ENCODE measurements at regions not wholly inside any gene's neighbourhood (a gene's known extent, or its start where the extent isn't known, plus 50 kb on each side); places are given as distances from the start of the nearest gene placed in this dataset.
"Not testable (repeated sequence)": the region's sequence is repeated elsewhere in the genome, so short reads cannot be mapped to it uniquely, and the experiment has no call there.

DNA sequence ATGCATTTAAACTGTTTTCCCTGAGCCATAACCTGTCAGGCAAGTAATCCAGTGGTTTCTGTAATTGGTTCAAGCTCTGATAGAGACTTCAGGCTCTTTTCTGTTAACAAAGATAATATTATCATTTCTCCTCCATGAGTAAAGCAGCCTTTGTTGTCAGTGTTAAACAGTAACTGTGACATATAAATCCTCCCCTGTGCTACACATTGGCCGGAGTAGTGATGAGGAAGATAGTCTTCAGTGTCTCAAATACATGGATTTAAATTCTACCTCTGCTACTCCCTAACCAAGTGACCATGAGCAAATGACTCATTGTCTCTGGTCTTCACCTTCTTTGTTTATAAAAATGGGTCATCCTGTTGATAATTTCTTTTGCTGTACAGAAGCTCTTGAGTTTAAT is 615.5 kb upstream of the CHD1 start:
- no peak for DNase-seq

DNA sequence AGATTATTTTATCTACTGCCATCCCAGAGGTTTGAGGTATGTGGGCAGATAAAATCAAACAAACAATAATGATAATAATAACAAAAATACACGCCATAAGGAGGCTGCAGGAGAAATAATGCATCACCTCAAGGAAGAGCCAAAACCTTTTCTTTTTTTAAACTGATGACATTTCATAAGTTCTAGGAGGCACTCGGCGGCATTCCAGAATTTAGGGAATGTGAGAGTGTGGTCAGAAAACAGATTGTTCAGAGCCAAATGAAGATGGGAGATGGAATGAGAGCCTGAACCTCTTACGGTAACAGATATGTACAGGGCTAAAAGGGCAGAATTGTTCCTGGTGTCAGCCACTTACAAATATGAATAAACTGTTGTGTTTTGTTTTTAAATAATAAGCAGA is 615.0 kb upstream of the CHD1 start:
- no peak for DNase-seq

DNA sequence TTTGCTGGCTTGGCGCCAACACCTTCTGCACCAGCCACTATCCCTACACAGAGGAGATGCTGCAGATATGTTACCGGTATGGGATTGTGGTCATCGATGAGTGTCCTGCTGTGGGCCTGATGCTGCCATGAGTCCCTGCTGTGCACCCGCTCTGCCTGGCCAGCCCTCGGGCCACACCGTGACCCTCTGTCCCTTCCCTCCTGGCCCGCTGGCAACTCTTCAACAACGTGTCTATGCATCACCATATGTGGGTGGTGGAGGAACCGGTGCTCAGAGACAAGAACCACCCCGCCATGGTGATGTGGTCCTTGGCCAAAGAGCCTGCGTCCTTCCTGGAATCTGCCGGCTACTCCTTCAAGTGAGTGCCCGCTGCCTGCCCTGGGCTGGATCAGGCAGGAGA is 605.4 kb upstream of the CHD1 start:
- not testable (repeated sequence) for DNase-seq

DNA sequence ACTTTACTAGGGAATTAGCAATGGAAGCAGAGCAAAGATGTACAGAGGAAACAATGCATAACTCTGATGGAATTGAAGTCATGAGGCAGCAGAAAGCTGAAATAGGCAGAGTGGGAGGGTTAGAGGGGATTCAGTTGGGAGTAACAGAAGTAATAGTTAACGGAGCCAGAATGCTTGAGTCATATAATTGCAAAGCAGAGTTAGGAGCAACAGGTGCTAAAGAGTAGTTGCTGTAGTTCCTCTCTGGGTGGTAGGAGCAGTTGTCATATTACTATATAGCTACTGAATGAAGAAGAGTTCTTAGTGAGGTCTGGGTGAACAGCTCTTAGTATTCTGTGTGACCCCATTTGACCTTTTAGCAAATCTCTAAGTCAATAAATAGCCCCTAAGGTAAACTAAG is 592.9 kb upstream of the CHD1 start:
- DNase-seq: not testable (repeated sequence)

DNA sequence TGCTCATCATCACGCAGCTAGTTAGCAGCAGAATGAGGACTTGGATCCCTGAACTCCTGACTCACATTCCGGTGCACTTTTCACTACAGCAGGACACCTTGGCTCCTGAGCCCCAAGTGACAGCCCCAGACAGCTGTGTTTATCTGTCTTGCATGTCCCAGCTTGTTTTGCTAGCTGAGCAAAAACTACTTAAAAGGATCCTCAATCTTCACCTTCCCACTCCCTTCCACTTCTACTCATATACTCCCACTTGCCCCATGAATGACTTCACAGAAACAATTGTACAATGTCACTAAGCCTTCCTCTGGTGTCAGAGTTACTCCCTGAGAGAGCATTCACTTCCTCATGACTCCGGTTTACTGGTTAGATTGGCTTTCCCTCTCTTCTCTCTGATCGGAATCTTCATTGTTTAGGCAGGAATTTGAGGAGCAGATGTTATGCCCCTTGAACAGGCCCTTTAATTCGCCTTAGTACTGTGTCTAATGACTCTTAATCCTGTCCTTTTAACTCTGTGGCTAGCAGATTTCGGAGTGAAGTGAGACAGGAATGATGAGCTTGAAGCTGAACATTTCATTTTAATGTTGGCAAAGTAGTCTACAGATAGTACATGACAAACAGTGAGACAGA is 587.2 kb upstream of the CHD1 start:
- DNase-seq: not testable (repeated sequence)

DNA sequence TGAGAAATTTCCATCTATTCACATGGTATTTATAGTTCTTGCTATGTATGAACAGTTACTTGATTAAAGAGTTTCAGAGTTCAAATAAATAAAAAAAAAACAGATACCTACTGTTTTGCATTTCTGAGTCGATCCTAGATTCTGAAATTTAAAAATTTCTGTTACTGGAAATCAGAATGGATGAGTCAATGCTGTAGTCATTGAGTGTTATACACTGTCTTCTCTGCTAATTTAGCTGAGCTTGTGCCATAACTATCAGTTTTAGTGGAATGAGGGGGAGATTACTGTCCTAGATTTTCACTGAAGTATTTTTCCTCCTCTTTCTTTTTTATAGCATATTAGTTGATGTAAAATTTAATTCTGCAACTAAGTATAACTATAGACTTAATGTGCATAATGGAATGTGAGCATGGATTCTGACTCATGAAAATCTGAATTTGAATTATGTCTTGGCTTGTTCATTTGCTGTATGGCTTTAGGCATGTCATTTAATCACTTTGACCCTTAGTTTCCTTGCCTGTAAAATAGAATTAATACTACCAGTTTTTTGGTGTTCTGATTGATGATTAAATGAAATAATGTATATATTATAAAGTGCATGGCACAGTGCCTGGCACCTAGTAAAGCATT is 581.5 kb upstream of the CHD1 start:
- DNase-seq: not testable (repeated sequence)

DNA sequence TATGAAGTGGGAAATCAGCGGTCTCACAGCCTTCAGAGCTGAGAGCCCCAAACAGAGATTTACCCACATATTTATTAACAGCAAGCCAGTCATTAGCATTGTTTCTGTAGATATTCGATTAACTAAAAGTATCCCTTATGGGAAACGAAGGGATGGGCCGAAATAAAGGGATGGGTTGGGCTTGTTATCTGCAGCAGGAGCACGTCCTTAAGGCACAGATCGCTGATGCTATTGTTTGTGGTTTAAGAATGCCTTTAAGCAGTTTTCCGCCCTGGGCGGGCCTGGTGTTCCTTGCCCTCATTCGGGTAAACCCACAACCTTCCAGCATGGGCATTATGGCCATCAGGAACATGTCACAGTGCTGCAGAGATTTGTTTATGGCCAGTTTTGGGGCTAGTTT is 580.3 kb upstream of the CHD1 start:
- not testable (repeated sequence) for DNase-seq

DNA sequence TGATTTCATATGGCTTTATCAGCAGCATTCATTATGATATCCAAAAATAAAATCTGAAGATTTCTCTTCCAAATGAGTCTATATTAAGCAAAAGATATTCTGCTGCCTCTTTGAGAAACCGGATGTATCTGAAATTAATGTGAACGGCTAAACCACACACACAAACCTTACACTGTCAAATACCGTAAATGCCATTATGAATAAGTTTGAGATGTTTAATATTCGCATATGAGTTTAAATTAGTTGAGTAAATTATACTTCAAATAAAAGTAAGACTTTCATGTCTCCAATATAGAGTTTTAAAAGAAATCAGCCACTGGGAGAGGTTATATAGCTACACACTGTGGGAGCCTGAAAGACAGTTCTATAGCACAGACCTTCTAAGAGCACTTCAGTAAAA is 566.6 kb upstream of the CHD1 start:
- DNase-seq: not testable (repeated sequence)

DNA sequence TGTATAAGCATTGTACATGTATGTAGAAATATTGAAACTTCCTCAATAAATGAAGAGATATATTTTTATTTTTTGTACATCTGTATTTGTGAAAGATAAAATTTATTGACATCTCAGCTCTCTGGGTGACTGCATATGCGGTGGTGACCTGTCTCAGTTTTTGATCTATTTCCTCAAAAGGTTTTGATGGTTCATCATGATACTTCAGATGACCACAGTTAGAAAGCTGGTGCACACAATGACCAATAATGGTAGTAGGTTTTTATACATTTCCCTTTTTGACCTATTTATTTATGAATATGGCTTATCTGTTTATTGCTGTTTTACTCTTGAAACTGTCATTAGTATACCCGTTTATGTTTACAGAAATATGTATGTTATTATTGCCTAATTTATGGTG is 549.6 kb upstream of the CHD1 start:
- DNase-seq: not testable (repeated sequence)

DNA sequence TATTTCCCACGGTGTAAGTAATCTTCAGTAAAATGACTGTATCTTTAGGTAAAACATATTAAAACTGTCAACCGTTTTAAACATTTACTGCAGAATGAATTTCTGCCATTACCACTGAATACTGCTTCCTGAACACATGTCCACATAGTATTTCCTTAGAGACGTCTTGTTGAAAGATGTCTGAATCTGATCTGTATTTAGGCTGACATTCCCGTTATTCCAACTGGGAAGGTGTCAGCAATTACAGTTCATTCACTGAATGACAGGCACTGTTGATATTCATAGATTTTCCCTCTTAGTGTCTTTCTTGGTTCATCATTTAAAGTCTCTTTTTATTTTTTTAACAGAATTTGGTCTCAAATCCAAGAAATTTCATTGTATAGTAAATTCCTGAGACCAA is 544.5 kb upstream of the CHD1 start:
- DNase-seq: not testable (repeated sequence)

DNA sequence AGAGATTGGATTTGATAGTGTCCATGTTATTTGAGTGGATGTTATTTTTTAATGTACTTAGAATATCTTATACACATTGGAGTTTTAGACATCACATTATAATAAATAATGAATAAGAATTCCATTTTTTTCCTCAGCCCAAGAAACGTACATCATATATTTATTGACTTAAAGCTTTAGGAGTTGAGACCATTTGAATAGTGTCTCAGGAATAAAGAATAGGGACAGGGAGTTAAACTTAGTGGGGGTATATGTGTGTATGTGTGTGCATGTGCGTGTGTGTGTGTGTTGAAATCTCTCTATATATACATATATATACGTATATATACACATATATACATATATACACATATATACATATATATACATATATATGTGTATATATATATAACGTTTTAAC is 542.9 kb upstream of the CHD1 start:
- not testable (repeated sequence) for DNase-seq

DNA sequence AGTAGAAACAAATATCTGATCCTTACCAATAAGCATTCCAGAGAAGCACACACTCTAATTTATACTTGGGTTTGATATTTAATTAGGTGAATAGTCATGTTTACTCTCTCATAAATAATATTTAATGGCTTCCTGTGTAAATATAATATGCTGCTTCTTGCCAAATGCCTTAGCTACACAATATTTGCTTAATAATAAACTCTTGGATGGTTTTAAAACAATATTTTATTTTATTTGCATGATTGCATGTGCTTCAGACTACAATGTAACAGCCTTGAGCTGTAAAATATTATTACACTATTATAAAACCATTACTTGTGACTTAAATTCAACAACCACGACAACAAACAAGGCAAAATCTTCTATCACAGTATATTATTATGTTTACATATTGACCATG is 542.4 kb upstream of the CHD1 start:
- not testable (repeated sequence) for DNase-seq

DNA sequence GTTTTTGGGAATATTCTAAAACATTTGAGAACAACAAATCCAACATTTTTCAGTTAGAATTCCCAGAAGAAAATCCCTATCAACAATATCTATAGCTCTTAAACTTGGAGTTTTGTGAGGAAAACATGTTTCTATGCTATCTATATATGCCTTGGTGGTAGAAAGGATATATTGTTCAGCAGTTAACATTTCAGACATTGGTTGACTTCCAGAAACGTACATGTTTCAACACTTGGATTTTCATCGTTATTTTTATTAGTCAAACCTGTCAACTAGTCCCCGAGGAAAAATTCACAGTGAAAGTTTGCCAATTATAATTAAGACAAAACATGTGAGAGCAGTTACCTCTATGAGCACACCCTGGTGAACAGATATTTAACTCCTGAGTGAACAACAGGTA is 541.8 kb upstream of the CHD1 start:
- not testable (repeated sequence) for DNase-seq

DNA sequence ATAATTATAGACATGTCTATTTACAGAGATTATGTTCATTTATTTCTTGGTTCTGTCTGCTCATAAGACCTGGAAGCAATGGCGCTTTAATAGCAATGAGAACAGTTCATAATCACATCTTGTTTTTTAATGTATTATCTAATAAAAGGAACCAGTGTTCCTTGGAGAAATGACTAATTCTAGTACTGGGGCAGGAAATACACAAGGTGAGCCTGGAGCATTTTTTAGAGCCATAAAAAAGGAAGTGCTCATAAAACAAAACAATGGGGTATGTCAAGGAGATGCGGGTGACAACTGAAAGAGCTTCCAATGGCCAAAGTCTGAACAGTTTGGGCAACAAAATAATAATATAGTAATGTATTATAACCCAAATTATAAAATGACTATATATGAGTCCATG is 531.9 kb upstream of the CHD1 start:
- DNase-seq: no peak

DNA sequence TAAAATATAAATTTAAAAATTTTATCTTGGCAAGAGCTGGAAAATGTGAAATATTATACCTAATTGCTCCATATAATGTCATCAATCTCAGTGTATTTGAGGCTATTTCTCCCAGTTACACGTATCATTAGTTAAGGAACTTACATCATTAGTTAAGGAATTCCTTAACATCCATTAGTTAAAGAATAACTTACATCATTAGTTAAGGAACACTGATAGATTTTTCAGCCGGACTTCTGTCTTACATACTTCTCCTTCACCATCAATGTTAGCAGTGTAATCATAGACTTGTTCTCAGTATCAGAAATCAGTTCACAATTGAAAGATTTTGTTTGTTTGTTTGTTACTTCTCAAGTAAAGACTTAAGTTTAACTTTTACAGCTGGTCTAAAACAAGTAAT is 524.4 kb upstream of the CHD1 start:
- DNase-seq: no peak

DNA sequence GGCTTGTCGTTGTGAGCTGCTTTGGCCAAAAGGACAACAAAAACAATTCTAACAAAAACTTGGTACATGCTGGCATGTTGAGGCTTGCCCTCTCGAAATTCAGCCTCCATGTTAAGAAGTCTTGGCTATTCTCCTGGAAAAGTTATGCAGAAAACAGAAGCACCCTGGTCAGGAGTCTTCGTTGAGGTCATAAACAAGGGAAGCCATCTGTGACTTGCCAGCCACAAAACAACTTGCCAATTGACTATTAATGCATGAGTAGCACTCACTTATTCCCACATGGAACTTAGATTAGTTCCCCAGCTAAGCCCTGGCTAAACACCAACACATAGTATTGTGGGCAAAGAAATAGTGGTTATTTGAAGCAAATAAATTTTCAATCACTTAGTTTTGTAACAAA is 521.0 kb upstream of the CHD1 start:
- no peak for DNase-seq

DNA sequence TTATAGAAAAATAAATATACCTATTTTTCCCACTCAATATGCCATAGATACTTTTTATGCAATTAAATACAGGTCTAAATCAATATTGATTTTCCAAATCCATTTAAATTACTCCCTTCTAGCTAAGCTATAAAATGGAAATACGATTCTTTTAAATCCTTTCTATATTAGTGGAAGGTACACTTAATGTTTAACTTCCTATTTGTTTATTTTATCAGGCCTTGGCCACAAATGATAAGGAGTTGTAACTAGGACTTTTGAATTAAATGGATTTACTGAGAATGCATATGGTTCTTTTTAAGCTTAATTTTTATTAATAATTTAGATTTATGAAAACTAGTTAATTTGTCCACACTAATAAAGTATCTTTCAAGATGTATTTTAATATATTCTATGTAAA is 517.0 kb upstream of the CHD1 start:
- DNase-seq: no peak

DNA sequence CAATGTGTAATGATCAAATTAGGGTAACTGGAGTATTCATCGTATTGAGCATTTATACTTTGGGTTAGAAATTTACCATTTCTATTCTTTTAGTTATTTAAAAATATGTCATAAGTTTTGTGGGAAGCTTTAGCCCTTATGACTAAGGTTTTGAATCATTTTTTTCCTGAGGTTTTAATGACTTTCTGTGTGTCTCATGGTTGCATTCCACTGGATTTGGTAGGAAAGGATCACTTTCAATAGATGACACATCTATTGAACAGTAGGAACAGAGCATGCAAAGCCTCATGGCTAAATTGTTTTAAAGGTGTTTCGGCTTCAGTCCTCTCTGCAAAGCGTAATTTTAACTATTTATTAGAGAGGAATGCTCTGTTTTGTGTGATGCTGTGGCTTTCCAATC is 512.4 kb upstream of the CHD1 start:
- DNase-seq: no peak

DNA sequence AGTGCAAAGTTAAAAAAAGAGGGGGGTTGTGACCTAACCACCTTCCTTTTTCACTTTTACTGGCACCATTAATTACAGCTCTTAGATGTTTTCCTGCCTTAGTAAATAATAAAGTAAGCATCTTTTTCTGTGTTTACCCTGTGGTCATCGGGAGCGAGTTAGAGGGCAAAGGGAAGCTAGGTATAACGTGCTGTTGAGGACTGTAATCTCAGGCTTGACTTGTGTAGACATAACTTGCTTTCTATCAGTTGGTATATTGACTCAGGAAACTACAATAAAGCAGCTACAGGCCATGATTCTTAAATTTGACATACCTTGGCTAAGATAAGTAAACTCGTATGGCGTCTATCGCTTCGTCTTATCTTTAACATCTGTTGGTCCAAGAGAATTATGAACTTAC is 509.8 kb upstream of the CHD1 start:
- no peak for DNase-seq

DNA sequence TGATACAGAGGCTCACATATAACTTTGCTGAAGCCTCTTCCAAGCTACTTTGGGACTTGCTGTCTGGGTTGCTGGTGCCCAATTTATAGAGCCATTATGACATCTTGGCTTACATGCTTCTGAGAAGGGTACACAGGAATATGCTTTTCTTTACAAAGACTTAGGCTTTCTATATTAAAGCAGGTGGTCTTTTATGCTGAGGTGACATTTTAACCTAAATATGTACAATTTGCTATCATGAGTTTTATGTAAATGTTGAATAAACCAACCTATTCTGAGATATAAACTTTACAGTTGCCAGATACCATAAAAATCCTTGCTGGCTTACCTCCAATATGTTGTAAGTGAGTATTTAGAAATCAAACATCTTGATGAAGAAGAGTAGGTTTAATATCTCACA is 509.2 kb upstream of the CHD1 start:
- no peak for DNase-seq

DNA sequence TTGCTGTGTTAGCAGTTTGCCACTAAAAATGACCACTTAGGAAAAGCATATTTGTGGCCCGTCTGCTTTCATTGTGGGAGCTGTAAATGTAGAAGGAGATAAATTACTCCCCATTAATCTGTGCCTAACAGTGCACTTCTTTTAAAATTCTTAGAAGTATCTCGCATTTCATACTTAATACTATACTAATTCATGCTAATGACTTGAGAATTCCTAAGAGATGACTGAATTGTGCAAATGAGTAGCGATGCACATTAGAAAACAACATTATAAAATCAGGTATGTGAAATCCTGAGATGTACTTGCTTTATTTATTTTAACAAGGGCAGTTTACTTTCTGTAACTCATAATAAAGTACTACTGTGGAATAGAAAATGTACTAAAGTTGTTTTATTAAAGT is 494.6 kb upstream of the CHD1 start:
- not testable (repeated sequence) for DNase-seq

DNA sequence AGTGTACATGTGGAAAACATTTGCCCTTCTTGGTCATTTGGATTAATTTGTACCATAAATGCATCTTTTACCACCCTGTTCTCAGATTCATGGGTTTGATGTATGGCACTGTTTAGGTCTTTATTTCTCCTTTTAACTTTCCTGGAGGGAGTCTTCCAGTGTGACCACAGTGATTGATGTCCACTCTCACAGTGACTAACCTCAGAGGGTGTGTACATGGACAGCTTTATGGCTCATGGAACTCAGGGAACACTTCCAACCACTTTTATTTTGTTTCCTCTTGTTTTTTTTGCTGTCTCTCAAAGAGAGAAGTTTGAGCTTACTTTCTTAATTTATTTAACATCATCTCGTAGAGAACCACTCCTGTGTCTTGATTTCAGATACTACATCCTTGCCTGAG is 489.8 kb upstream of the CHD1 start:
- DNase-seq: not testable (repeated sequence)

DNA sequence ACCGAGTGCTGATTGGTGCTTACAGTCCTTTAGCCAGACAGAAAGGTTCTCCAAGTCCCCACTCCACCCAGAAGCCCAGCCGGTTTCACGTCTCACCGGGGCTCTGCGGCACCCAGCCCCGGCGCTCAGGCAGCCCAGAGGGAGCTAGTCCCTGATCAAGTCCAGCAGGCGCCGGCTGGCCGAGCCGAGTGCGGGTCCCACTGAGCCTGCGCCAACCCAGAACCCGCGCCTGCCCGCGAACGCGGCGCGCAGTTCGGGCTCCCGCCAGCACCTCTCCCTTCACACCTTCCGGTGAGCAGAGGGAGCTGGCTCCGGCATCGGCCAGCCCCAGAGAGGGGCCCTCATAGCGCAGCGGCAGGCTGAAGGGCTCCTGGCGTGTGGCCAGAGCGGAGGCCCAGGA is 481.6 kb upstream of the CHD1 start:
- DNase-seq: not testable (repeated sequence)

DNA sequence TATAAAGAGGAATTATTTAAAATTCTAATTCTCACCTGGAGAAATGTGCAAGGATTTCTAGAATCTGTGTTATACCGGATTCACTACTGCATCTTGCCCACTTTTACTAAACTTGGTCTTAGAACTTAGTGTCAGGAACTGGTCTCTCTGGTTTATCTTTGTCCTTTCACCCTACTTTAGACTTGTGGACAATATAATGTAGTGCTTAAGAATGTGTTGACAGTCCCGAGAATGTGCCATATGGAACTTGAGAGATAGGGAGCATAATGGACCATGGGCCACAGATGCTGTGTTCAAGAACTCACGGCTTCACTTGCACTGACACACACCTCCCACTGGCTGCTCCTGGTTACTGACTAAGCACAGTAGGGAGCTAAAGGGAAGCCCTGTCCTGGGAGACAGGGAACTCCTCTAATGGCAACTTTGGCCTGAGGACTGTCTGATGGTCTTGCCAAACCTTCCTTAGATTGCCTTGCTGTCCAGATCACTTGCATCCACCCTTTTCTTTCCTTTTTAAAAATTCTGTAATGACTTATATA is 476.0 kb upstream of the CHD1 start:
- not testable (repeated sequence) for DNase-seq

DNA sequence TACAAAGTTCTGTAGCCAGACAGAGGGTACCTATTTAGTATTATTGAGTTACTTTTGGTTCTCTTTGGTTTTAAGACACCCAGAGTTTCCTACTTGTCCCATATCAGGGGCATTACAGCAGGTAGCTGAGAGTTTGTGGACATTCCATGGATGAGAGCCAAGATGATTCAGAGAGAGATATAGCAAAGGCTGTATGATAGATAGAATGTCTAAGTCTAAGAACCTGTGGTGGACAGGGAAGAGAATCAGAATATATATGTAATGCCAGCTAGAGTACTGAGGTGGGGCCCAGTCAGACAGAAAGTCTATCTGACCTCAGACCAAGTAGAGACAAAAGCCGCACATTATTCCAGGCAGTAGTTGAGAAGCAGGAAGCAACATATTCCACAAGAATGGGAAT is 471.8 kb upstream of the CHD1 start:
- not testable (repeated sequence) for DNase-seq
